T1000 (cell line): ENCODE measurements at regions not wholly inside any gene's neighbourhood (a gene's known extent, or its start where the extent isn't known, plus 50 kb on each side); places are given as distances from the start of the nearest gene placed in this dataset.
"Not testable (repeated sequence)": the region's sequence is repeated elsewhere in the genome, so short reads cannot be mapped to it uniquely, and the experiment has no call there.

ENCODE experiments used
- DNase-seq: peaks from one replicate; lab custom pipeline; 2025; ENCODE audit warnings: mixed read lengths; lab: John Stamatoyannopoulos, UW

- no peak for DNase-seq
Measured at GRCh38 chr10:33783078-33783477, 448.6 kb upstream of the NRP1 start.

- no peak for DNase-seq
Measured at GRCh38 chr10:33781606-33782395, 447.3 kb upstream of the NRP1 start.

GRCh38 chr10:33780961-33781360 lies 446.5 kb upstream of the NRP1 start:
- DNase-seq: no peak

DNA sequence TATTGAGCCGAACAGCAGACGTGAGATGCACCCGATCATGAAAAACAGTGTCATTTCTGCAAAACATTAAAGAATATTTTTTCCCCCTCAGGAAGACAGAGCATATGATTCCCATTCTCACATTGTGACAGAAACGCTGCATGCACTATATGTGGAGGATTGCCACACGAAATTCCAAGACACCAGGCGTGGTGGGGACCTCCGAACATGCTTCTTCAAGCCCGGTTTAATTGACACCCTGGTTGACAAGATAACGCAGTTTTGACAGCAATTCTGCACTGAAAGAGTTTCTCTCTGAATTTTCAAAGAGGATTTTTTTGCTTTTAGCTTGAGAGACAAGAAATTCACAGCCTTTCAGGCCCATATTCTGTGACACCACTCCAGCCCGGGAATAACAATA lies 442.8 kb upstream of the NRP1 start:
- no peak for DNase-seq

GRCh38 chr10:33776419-33777070 lies 442.1 kb upstream of the NRP1 start:
- DNase-seq: no peak

DNA sequence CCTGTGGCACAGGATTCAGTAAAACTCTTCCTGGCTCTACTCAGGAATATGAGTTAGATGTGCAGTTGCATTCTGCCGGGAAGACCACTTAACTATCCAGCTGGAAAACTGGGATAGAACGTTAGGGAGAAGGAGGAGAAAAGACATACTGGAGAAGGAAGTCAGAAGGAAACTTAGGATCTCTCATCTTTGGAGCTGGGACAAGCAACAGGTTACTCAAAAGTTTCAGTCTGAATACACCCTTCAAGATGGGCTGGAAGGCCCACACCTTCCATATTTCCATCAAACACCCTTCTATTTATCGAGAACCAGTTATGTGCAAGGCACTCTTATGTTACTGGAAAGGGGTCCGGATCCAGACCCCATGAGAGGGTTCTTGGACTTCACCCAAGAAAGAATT lies 440.4 kb upstream of the NRP1 start:
- no peak for DNase-seq

- no peak for DNase-seq
Measured at GRCh38 chr10:33773886-33774480, 439.5 kb upstream of the NRP1 start.

- no peak for DNase-seq
Measured at GRCh38 chr10:33773253-33773573, 438.7 kb upstream of the NRP1 start.

DNA sequence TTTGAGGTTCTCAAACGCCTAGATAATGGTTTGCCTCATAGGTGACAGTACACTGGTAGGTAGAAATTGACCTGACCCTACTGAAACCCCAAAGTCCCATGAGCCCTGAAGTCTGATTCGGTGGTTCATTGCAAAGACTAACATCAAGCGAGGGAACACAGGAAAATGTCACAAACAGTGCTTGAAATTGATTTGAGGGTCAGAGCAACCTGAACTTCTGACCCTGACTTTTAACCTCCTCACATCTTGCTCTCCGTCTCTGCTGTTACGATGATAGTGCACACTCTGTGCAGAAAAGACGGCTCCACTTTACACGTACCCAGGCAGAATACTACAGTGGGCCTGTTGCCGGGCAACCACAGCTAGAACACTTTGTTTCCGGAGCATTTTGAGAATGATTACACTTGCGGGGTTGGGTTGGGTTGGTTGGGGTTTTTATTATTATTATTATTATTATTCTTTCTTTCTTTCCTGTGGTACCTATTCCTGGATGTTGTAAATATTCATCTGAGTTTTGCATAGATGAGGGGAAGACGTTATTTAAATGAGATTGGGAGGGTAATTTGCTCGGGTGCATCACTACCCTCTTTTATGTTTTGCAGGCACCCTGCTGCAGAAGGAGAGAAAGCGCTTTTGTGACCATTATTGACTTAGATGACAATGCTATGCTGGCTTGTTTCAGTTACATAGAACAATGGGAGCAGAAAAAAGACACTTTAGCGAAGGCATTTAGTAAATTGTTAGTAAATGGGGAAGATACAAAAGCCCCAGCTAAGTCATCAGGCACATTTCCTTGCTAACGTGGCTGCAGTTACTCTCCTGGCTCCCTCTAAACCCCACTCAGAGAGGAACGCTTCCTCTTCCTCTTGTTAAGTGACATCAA lies 438.1 kb upstream of the NRP1 start:
- DNase-seq: no peak

GRCh38 chr10:33771856-33772255 lies 437.4 kb upstream of the NRP1 start:
- DNase-seq: not testable (repeated sequence)

GRCh38 chr10:33764694-33765185 lies 430.3 kb upstream of the NRP1 start:
- no peak for DNase-seq

- DNase-seq: no peak
Measured at GRCh38 chr10:33760056-33760943, 425.8 kb upstream of the NRP1 start.

DNA sequence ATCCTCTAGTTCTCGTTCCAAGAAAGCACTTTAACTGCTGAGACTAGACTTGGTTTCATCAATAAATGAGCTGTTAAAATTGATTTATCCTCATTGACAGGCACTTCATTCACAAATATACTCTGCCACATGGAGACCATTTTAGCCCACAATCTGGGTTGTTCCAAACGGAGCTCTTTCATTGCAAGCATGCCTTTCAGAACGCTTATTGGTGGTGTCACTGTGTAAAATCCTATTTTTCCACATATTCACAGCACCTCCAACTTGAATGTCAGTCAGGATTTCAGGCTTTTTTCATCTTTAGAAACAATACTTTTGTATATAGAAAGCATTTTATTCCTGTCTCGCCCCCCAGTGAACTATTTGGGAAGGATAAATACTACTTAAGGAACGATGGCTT lies 424.7 kb upstream of the NRP1 start:
- no peak for DNase-seq

DNA sequence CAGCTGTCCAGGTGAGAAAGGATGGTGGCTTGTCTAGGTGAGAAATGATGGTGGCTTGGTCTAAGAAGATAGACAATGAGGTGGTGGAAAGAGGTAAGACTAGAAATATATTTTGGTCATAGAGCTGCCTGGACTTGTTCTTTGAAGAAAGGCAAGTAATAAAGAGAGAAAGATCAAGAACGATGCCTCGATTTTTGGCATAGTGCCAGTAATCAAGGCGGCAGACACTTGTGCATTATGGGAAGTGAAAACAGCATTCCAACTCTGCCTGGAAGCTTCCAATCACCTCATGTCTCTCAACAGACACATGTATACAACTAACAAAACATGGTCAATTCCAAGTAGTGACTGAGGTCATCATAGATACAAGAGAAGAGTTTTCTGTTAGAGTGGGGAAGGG lies 423.8 kb upstream of the NRP1 start:
- no peak for DNase-seq

DNA sequence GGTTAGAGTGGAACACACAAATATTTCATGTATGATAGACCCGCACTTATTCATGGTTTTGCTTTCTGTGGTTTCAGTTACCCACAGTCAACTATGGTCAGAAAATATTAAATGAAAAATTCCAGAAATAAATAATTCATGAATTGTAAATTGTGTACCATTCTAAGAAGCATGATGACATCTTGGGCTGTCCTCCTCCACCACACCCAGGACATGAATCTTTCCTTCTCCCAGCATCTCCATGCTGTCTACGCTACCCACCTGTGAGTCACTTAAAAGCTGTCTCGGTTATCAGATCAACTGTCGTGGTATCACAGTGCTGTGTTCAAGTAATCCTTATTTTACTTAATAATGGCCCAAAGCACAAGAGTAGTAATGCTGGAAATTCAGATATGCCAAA lies 419.6 kb upstream of the NRP1 start:
- DNase-seq: no peak

- no peak for DNase-seq
Measured at GRCh38 chr10:33753389-33753788, 418.9 kb upstream of the NRP1 start.

GRCh38 chr10:33749790-33750189 lies 415.3 kb upstream of the NRP1 start:
- no peak for DNase-seq

DNA sequence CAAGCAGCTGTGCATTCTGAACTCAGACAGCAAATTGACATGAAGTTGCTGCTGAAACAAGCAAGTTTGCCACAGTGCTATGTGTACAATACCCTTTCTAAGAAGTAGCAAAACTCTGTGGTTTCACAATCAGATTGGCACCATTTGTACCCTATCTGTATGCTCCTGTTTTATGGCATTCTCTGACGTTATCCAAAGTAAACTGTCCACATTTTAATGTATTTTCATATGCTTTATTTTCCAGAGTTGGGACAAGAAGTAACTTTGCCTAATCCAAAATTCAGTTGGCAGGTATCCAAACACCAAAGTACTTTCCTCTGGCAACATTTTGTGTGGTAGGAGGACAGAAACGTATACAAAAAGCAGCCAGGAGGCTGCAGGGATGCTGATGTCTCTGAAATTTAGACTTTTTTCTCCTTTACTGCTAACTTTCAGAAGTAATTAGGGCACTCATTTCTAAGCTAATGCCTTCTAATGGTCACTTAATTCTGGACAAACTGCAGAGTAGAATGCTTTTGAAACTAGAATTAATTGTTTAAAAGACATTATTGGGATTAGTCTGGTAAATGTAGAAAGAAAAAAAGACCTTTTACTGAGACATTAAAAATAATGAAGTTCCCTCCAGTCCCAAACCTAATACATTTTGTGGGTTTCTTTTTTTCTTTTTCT lies 414.7 kb upstream of the NRP1 start:
- no peak for DNase-seq

DNA sequence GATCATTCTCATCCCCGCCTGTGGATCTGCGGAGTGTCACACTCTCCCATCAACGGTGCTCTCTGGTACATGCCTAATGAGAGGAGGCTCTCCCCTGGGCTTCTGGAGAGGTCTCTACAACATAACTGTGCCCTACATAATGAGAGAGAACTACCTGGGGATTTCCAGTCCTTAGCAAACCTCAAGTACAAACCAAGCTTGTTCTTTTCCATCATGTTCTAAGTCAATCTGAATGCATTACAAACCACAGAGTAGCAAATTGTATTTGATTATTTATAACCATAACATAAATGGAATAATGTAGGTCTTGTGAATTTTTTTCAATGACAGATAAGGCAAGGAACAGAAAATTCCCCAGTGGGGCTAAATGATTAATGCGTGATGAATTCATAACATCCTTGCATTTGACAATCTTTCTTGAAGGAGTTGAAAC lies 412.4 kb upstream of the NRP1 start:
- no peak for DNase-seq

- no peak for DNase-seq
Measured at GRCh38 chr10:33746186-33746585, 411.7 kb upstream of the NRP1 start.

DNA sequence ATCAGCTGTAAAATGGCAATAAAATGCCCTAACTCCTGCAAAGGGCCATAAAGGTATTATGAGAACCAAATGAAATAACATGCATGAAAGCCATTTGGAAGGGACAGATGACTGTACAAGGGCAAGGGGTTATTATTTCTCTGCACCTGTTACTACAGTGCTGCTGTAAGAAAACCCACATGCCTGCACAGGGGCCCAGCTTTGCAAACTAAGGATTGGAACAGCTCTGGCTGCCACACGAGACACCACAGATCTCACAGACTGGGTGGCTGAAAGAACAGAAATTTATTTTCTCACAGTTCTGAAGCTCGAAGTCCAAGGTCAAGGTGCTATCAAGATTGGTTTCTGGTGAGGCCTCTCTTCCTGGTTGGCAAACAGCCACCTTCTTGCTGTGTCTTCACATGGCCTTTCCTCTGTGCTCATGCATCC lies 409.0 kb upstream of the NRP1 start:
- no peak for DNase-seq
